HG03575 (cell line): ENCODE measurements at regions not wholly inside any gene's neighbourhood (a gene's known extent, or its start where the extent isn't known, plus 50 kb on each side); places are given as distances from the start of the nearest gene placed in this dataset.
"Not testable (repeated sequence)": the region's sequence is repeated elsewhere in the genome, so short reads cannot be mapped to it uniquely, and the experiment has no call there.

Experiments used
- ATAC-seq: cut with Tn5 transposase; IDR thresholded peaks from one replicate; pipeline ENCODE4 v1.9.1; 2021; ENCODE audit not compliant: unreplicated experiment, insufficient number of reproducible peaks, low FRiP score; ENCODE audit errors: extremely low read depth

- not testable (repeated sequence) for ATAC-seq
These were observed 524.0 kb upstream of the ZNF337 start for GRCh38 chr20:26220609-26221008.

- ATAC-seq = not testable (repeated sequence)
These were observed 522.9 kb upstream of the ZNF337 start for GRCh38 chr20:26219546-26219945.

- ATAC-seq = no peak
These were observed 521.6 kb upstream of the ZNF337 start for GRCh38 chr20:26218301-26218700.

- no peak for ATAC-seq
These were observed 519.4 kb upstream of the ZNF337 start for GRCh38 chr20:26216025-26216424.

- ATAC-seq = no peak
These were observed 518.3 kb upstream of the ZNF337 start for GRCh38 chr20:26214991-26215390.

GRCh38 chr20:26209171-26209941 is 512.7 kb upstream of the ZNF337 start:
- ATAC-seq = no peak

- ATAC-seq = no peak
These were observed 511.8 kb upstream of the ZNF337 start for GRCh38 chr20:26208296-26209091.

- ATAC-seq = not testable (repeated sequence)
These were observed 511.3 kb upstream of the ZNF337 start for GRCh38 chr20:26207967-26208295.

- ATAC-seq = no peak
These were observed 510.7 kb upstream of the ZNF337 start for GRCh38 chr20:26207237-26207966.

GRCh38 chr20:26205350-26205749 is 508.7 kb upstream of the ZNF337 start:
- no peak for ATAC-seq

- not testable (repeated sequence) for ATAC-seq
These were observed 504.4 kb upstream of the ZNF337 start for GRCh38 chr20:26201026-26201425.

- ATAC-seq = not testable (repeated sequence)
These were observed 490.7 kb upstream of the ZNF337 start for GRCh38 chr20:26187329-26187728.

GRCh38 chr20:26183720-26184119 is 487.1 kb upstream of the ZNF337 start:
- ATAC-seq = not testable (repeated sequence)

GRCh38 chr20:26181364-26181763 is 484.7 kb upstream of the ZNF337 start:
- not testable (repeated sequence) for ATAC-seq

- ATAC-seq = not testable (repeated sequence)
These were observed 475.2 kb upstream of the ZNF337 start for GRCh38 chr20:26171875-26172274.

GRCh38 chr20:26169506-26169905 is 472.9 kb upstream of the ZNF337 start:
- no peak for ATAC-seq

- ATAC-seq = no peak
These were observed 470.8 kb upstream of the ZNF337 start for GRCh38 chr20:26167499-26167898.

GRCh38 chr20:26163890-26164289 is 467.2 kb upstream of the ZNF337 start:
- no peak for ATAC-seq

GRCh38 chr20:26163151-26163550 is 466.5 kb upstream of the ZNF337 start:
- not testable (repeated sequence) for ATAC-seq

GRCh38 chr20:26161741-26162140 is 465.1 kb upstream of the ZNF337 start:
- ATAC-seq = not testable (repeated sequence)
